OCI-LY7 (cell line): ENCODE measurements at regions not wholly inside any gene's neighbourhood (a gene's known extent, or its start where the extent isn't known, plus 50 kb on each side); places are given as distances from the start of the nearest gene placed in this dataset.

Source experiments
- BruUV-seq: library from RNA; stranded (reverse); fragments of 400-500 nt; replicated peaks from 2 replicates; lab custom pipeline; 2021; lab: Mats Ljungman, UMichigan
- CTCF ChIA-PET: fragments of 300-600 bp; sonication (Branson Sonifier 250); formaldehyde crosslinking; loops from one replicate; lab custom pipeline; 2022; ENCODE audit warnings: antibody characterized with exemption; ENCODE audit not compliant: unreplicated experiment; lab: Charles Lee
- POLR2A ChIA-PET: fragments of 300-600 bp; sonication (Branson Sonifier 250); formaldehyde crosslinking; loops from one replicate; lab custom pipeline; 2022; ENCODE audit warnings: antibody characterized with exemption; lab: Charles Lee
- DNase-seq: peaks from one replicate; pipeline ENCODE4 v3.0.0-alpha.2; 2015; ENCODE audit warnings: low spot score
- H2AFZ ChIP-seq: fragments of 200-600 bp; sonication (generic), shearing (Covaris generic); 2 replicates; pipeline ENCODE4 v1.6.1; 2014; ENCODE audit warnings: mild to moderate bottlenecking, antibody characterized with exemption, low read length, moderate library complexity
- H3K27ac ChIP-seq: fragments of 200-600 bp; sonication (generic); 2 replicates; pipeline ENCODE4 v1.5.1; 2014; ENCODE audit warnings: mixed run types, low read depth, mild to moderate bottlenecking, moderate library complexity, low read length, inconsistent platforms; ENCODE audit not compliant: poor library complexity, severe bottlenecking
- H3K36me3 ChIP-seq: fragments of 200-600 bp; sonication (generic); 2 replicates; pipeline ENCODE4 v1.6.1; 2014; ENCODE audit warnings: mild to moderate bottlenecking, antibody characterized with exemption, low read length, moderate library complexity, mixed read lengths; ENCODE audit not compliant: insufficient read depth
- H3K4me1 ChIP-seq: fragments of 200-600 bp; sonication (generic); 2 replicates; pipeline ENCODE4 v1.5.1; 2014; ENCODE audit warnings: mild to moderate bottlenecking, low read length; ENCODE audit not compliant: insufficient read depth, poor library complexity, severe bottlenecking
- H3K4me2 ChIP-seq: fragments of 200-600 bp; sonication (generic); 2 replicates; pipeline ENCODE4 v1.6.1; 2014; ENCODE audit warnings: mild to moderate bottlenecking, low read length
- H3K4me3 ChIP-seq: fragments of 200-600 bp; sonication (generic); 2 replicates; pipeline ENCODE4 v1.5.1; 2014; ENCODE audit warnings: mild to moderate bottlenecking, low read depth, low read length; ENCODE audit not compliant: poor library complexity, severe bottlenecking
- H3K79me2 ChIP-seq: fragments of 200-600 bp; sonication (generic); 2 replicates; pipeline ENCODE4 v1.6.1; 2016; ENCODE audit warnings: low read depth, mild to moderate bottlenecking, low read length, moderate library complexity, mixed read lengths; ENCODE audit not compliant: insufficient read depth
- H3K9me2 ChIP-seq: fragments of 200-600 bp; sonication (generic); 2 replicates; pipeline ENCODE4 v1.6.1; 2016; ENCODE audit warnings: mild to moderate bottlenecking, low read length, mixed read lengths; ENCODE audit not compliant: insufficient read depth
- H3K9me3 ChIP-seq: fragments of 200-600 bp; sonication (generic); 2 replicates; pipeline ENCODE4 v1.6.1; 2014; ENCODE audit warnings: mild to moderate bottlenecking, mixed run types, low read length, mixed read lengths
- H4K20me1 ChIP-seq: fragments of 200-600 bp; sonication (generic); 2 replicates; pipeline ENCODE4 v1.6.1; 2014; ENCODE audit warnings: mild to moderate bottlenecking, antibody characterized with exemption, low read length, moderate library complexity, mixed read lengths; ENCODE audit not compliant: insufficient read depth
- EZH2phosphoT487 ChIP-seq: fragments of 200-600 bp; sonication (generic); IDR thresholded peaks from 2 replicates; pipeline ENCODE4 v1.6.1; 2018; ENCODE audit warnings: low read depth, borderline replicate concordance, mild to moderate bottlenecking, mixed run types, antibody characterized with exemption, low read length, moderate library complexity, mixed read lengths
- intact Hi-C: fragments of 100-400 bp; cut with micrococcal nuclease; formaldehyde crosslinking; loops from one replicate; pipeline ENCODE4 v1.10.0; 2022; ENCODE audit not compliant: unreplicated experiment
- TF ChIP-seq, protein P1 (sequence below): fragments of 200-600 bp; sonication (generic); conservative IDR thresholded peaks from 2 replicates; pipeline ENCODE4 v1.5.1; 2014; ENCODE audit warnings: mild to moderate bottlenecking, antibody characterized with exemption, low read length, moderate library complexity, mixed read lengths

DNA sequence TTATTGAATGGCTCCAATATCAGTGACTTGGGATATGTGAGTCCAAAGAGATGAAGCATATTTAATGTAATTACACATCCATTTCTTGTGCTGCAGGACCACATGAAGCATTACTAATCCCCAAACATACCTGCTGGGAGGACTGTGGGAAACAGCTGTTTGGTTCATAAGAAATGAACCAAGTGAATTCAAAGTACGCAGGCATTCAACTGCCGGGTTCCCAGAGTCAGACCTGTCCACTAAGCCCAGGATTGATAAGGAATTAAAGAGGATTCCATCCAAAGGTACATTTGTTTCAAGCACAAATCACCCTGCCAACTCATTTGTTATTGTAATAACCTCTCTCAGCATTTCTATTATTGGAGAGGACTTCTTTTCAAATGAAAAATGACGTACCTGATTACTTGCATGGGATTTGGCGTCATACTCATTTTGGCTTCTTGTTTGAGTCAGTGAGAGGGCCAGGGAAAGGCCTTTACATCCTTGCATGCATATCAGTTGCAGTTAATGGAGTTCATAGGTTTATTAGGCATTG is 230.7 kb downstream of the TXNL1 start:
- BruUV-seq, result no TSS peak
- H3K4me2 ChIP-seq, result no peak overlapping the region
- intact Hi-C loops, result no loop called here

GRCh38 chr18:56402872-56403516 is 235.4 kb downstream of the TXNL1 start:
- TF ChIP-seq, protein P1, sequence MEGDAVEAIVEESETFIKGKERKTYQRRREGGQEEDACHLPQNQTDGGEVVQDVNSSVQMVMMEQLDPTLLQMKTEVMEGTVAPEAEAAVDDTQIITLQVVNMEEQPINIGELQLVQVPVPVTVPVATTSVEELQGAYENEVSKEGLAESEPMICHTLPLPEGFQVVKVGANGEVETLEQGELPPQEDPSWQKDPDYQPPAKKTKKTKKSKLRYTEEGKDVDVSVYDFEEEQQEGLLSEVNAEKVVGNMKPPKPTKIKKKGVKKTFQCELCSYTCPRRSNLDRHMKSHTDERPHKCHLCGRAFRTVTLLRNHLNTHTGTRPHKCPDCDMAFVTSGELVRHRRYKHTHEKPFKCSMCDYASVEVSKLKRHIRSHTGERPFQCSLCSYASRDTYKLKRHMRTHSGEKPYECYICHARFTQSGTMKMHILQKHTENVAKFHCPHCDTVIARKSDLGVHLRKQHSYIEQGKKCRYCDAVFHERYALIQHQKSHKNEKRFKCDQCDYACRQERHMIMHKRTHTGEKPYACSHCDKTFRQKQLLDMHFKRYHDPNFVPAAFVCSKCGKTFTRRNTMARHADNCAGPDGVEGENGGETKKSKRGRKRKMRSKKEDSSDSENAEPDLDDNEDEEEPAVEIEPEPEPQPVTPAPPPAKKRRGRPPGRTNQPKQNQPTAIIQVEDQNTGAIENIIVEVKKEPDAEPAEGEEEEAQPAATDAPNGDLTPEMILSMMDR, result no peak
- no peak for TF ChIP-seq EZH2phosphoT487
- no TSS peak for BruUV-seq
- Histone ChIP-seq H3K79me2 (no peaks in the 10 kb centered on the region), H3K4me2 (no peak overlapping the region), H3K27ac (no peak overlapping the region), H3K4me1 (no peaks in the 10 kb centered on the region), H3K4me3 (no peak overlapping the region), H4K20me1 (no peaks in the 10 kb centered on the region), H3K9me3 (no peaks in the 10 kb centered on the region), H2AFZ (no peak overlapping the region), H3K9me2 (no peaks in the 10 kb centered on the region), H3K36me3 (no peaks in the 10 kb centered on the region)
- intact Hi-C loops, result no loop called here
- ChIA-PET POLR2A (no interaction called here), CTCF (no interaction called here)
- no peak for DNase-seq

More for the DNA sequence above, 230.7 kb downstream of the TXNL1 start:
- ChIA-PET CTCF (no interaction called here), POLR2A (no interaction called here)
- Histone ChIP-seq H3K4me1 (no peaks in the 10 kb centered on the region), H4K20me1 (no peaks in the 10 kb centered on the region), H2AFZ (no peak overlapping the region), H3K27ac (no peak overlapping the region), H3K9me3 (no peaks in the 10 kb centered on the region), H3K36me3 (no peaks in the 10 kb centered on the region), H3K79me2 (no peaks in the 10 kb centered on the region), H3K9me2 (no peaks in the 10 kb centered on the region), H3K4me3 (no peak overlapping the region)
- DNase-seq, result no peak
- no peak for TF ChIP-seq EZH2phosphoT487
- TF ChIP-seq, protein P1, result no peak

- no peaks in the 10 kb centered on the region for H3K9me3 ChIP-seq
- BruUV-seq, result no TSS peak
- H4K20me1 ChIP-seq, result no peaks in the 10 kb centered on the region
- TF ChIP-seq, protein P1, result no peak
- TF ChIP-seq EZH2phosphoT487, result no peak
- intact Hi-C loops, result no loop called here
- H3K27ac ChIP-seq, result no peak overlapping the region
- no peak overlapping the region for H3K4me2 ChIP-seq
- H3K4me3 ChIP-seq, result no peak overlapping the region
- no peaks in the 10 kb centered on the region for H3K79me2 ChIP-seq
- no peak overlapping the region for H2AFZ ChIP-seq
- H3K36me3 ChIP-seq, result no peaks in the 10 kb centered on the region
- POLR2A ChIA-PET, result no interaction called here
- DNase-seq, result no peak
- CTCF ChIA-PET, result no interaction called here
- no peaks in the 10 kb centered on the region for H3K9me2 ChIP-seq
- no peaks in the 10 kb centered on the region for H3K4me1 ChIP-seq
These were observed 244.5 kb downstream of the TXNL1 start for GRCh38 chr18:56393870-56394269.
